ENCODE measurements at regions not wholly inside any gene's neighbourhood (a gene's known extent, or its start where the extent isn't known, plus 50 kb on each side); places are given as distances from the start of the nearest gene placed in this dataset.

DNA sequence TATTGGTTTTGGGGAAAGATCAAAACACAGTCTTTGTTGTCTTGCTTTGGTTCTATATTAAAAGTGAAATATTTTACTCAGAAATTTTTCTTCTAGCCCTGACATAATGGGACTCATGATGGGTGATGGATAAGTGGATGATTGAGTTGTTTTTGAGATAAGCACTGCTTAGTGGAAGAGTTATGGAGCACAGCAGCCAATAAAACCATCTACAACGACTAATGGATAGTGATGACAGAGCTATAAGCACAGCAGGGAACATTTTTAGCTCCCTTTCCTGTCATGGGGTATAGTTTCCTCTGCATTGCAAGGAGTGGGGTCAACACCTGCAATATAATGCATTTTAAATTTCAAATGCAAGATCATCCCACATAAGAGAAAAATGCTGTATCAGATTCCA, 812.4 kb downstream of the STPG2 start:
- no peak overlapping the region for H3K27ac ChIP-seq
- no peak for TF ChIP-seq ZFX (IDR thresholded peaks at IDR 0.05; ENCODE audit: borderline replicate concordance)
- TF ChIP-seq, protein P1, sequence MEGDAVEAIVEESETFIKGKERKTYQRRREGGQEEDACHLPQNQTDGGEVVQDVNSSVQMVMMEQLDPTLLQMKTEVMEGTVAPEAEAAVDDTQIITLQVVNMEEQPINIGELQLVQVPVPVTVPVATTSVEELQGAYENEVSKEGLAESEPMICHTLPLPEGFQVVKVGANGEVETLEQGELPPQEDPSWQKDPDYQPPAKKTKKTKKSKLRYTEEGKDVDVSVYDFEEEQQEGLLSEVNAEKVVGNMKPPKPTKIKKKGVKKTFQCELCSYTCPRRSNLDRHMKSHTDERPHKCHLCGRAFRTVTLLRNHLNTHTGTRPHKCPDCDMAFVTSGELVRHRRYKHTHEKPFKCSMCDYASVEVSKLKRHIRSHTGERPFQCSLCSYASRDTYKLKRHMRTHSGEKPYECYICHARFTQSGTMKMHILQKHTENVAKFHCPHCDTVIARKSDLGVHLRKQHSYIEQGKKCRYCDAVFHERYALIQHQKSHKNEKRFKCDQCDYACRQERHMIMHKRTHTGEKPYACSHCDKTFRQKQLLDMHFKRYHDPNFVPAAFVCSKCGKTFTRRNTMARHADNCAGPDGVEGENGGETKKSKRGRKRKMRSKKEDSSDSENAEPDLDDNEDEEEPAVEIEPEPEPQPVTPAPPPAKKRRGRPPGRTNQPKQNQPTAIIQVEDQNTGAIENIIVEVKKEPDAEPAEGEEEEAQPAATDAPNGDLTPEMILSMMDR (IDR thresholded peaks at IDR 0.05) = no peak

DNA sequence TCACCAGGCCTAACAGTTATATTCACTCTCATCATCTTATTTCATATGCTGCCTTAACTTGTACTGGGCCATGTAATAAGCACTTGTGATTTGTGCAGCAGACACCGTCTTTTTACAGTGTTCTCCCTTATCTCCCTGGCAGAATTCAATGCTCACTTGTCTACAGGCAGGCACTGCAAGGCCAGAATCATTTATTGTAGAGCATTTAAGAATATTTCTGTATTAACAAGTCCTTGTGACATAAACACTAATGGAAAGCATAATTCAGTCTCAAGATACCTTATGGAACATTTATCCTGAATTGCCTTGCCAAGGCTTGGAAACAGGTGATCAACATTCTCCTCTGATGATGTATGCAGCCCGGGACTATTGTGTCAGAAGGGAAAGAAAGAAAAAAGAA, 808.9 kb downstream of the STPG2 start:
- no peak for TF ChIP-seq ZFX (IDR thresholded peaks at IDR 0.05; ENCODE audit: borderline replicate concordance)
- TF ChIP-seq, protein P1 (IDR thresholded peaks at IDR 0.05) = no peak
- no peak overlapping the region for H3K27ac ChIP-seq

DNA sequence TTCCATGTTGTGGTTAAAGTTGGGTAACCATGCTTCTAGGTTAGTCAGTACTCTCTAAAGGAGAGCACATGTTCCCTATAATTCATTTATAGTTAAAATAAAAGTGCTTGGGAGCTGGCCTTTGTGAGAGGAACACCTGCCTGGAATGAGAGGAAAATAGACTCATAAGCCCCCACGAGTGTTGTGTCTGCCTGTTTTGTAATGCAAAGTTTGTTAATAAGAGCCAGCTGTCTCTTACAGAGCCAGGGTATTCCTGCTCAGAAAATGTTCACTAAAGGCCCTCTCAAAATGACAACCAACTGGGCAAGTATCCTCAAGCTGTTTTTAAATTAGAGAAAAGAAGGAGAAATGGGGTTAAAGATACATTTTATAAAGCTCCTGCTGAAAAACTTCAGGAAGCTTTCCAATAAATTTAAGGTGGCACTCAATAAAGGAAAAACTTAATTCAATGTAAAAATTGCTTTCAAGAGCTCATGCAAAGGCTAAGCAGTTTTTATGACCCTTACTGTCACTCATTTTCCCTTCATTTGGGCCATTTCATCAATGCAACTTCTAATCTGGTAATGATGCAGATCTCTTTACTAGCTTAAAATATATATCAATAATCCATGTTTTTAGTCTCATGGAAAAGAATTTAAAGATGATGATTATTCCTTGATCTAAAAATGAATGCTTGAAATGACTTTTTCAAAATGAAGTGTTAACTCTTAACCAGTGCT, 793.6 kb downstream of the STPG2 start:
- TF ChIP-seq ZFX (IDR thresholded peaks at IDR 0.05; ENCODE audit: borderline replicate concordance) = no peak
- TF ChIP-seq, protein P1 (IDR thresholded peaks at IDR 0.05) = no peak
- no peak overlapping the region for H3K27ac ChIP-seq

GRCh38 chr4:97353876-97354275, 789.4 kb downstream of the STPG2 start:
- no peak overlapping the region for H3K27ac ChIP-seq
- TF ChIP-seq, protein P1 (IDR thresholded peaks at IDR 0.05) = no peak
- TF ChIP-seq ZFX (IDR thresholded peaks at IDR 0.05; ENCODE audit: borderline replicate concordance) = no peak

GRCh38 chr4:97359826-97360225, 783.5 kb downstream of the STPG2 start:
- TF ChIP-seq, protein P1 (IDR thresholded peaks at IDR 0.05) = no peak
- TF ChIP-seq ZFX (IDR thresholded peaks at IDR 0.05; ENCODE audit: borderline replicate concordance) = no peak
- no peak overlapping the region for H3K27ac ChIP-seq

- no peak overlapping the region for H3K27ac ChIP-seq
- no peak for TF ChIP-seq ZFX (IDR thresholded peaks at IDR 0.05; ENCODE audit: borderline replicate concordance)
- TF ChIP-seq, protein P1 (IDR thresholded peaks at IDR 0.05) = no peak
Observed at GRCh38 chr4:97360733-97361132, 782.5 kb downstream of the STPG2 start.

- TF ChIP-seq, protein P1 (IDR thresholded peaks at IDR 0.05) = no peak
- no peak for TF ChIP-seq ZFX (IDR thresholded peaks at IDR 0.05; ENCODE audit: borderline replicate concordance)
- no peak overlapping the region for H3K27ac ChIP-seq
Observed at GRCh38 chr4:97367878-97368277, 775.4 kb downstream of the STPG2 start.

All from 22Rv1 (cell line).